PC-3 (cell line): ENCODE measurements at regions not wholly inside any gene's neighbourhood (a gene's known extent, or its start where the extent isn't known, plus 50 kb on each side); places are given as distances from the start of the nearest gene placed in this dataset.

Experiments
- ATAC-seq: fragments of 200-7000 bp; cut with Tn5 transposase; 2 replicates; pipeline ENCODE4 v1.9.1; 2020; ENCODE audit warnings: mild to moderate bottlenecking, moderate library complexity
- BruUV-seq: library from RNA; stranded (reverse); fragments of 400-500 nt; replicated peaks from 2 replicates; lab custom pipeline; 2021; lab: Mats Ljungman, UMichigan
- CTCF ChIA-PET: fragments of 300-600 bp; sonication (Branson Sonifier 250); formaldehyde crosslinking; loops from one replicate; lab custom pipeline; 2022; ENCODE audit warnings: antibody characterized with exemption; lab: Charles Lee
- POLR2A ChIA-PET: fragments of 300-600 bp; sonication (Branson Sonifier 250); formaldehyde crosslinking; loops from one replicate; lab custom pipeline; 2022; ENCODE audit warnings: antibody characterized with exemption; ENCODE audit not compliant: unreplicated experiment; lab: Charles Lee
- DNase-seq: peaks from one replicate; pipeline ENCODE4 v3.0.0-alpha.2; 2015
- H2AFZ ChIP-seq: fragments of 300-600 bp; sonication (generic); 2 replicates; pipeline ENCODE4 v1.6.0; 2016; ENCODE audit warnings: antibody characterized with exemption, low read length
- H3F3A ChIP-seq: fragments of 300-600 bp; sonication (generic); one replicate; pipeline ENCODE4 v1.6.0; 2017; ENCODE audit warnings: antibody characterized with exemption, low read length, control low read depth, mild to moderate bottlenecking; ENCODE audit not compliant: unreplicated experiment
- H3K27ac ChIP-seq: fragments of 300-600 bp; sonication (generic); 2 replicates; pipeline ENCODE4 v1.5.1; 2016; ENCODE audit warnings: mild to moderate bottlenecking, low read length
- H3K27me3 ChIP-seq: fragments of 300-600 bp; sonication (generic); 2 replicates; pipeline ENCODE4 v1.6.1; 2016; ENCODE audit warnings: low read length, mixed read lengths
- H3K36me3 ChIP-seq: fragments of 300-600 bp; sonication (generic); 2 replicates; pipeline ENCODE4 v1.6.1; 2016; ENCODE audit warnings: low read depth, mixed run types, low read length, mixed read lengths
- H3K4me1 ChIP-seq: fragments of 300-600 bp; sonication (generic); 2 replicates; pipeline ENCODE4 v1.5.1; 2016; ENCODE audit warnings: low read length; ENCODE audit not compliant: insufficient read depth
- H3K4me2 ChIP-seq: fragments of 300-600 bp; sonication (generic); 2 replicates; pipeline ENCODE4 v1.6.0; 2016; ENCODE audit warnings: low read length
- H3K4me3 ChIP-seq: fragments of 300-600 bp; sonication (generic); 2 replicates; pipeline ENCODE4 v1.5.1; 2016; ENCODE audit warnings: mild to moderate bottlenecking, low read length, mixed read lengths
- H3K79me2 ChIP-seq: fragments of 300-600 bp; sonication (generic); 2 replicates; pipeline ENCODE4 v1.6.1; 2017; ENCODE audit warnings: low read length, mixed read lengths
- H3K9ac ChIP-seq: fragments of 300-600 bp; sonication (generic); 2 replicates; pipeline ENCODE4 v1.6.0; 2016; ENCODE audit warnings: mild to moderate bottlenecking, low read length
- H3K9me2 ChIP-seq: fragments of 300-600 bp; sonication (generic); replicated peaks from 2 replicates; pipeline ENCODE4 v1.6.1; 2016; ENCODE audit warnings: mixed run types, low read length, mixed read lengths
- H3K9me3 ChIP-seq: fragments of 300-600 bp; sonication (generic); 2 replicates; pipeline ENCODE4 v1.6.1; 2016; ENCODE audit warnings: low read length, mixed read lengths
- H4K20me1 ChIP-seq: fragments of 300-600 bp; sonication (generic); 2 replicates; pipeline ENCODE4 v1.6.1; 2016; ENCODE audit warnings: low read length, mixed read lengths
- CTCF ChIP-seq: fragments of 300-600 bp; sonication (generic); conservative IDR thresholded peaks from 2 replicates; pipeline ENCODE4 v1.5.1; 2017; ENCODE audit warnings: antibody characterized with exemption, low read depth, mild to moderate bottlenecking, low read length
- EZH2 ChIP-seq: fragments of 300-600 bp; sonication (generic); IDR thresholded peaks from one replicate; pipeline ENCODE4 v1.6.1; 2017; ENCODE audit warnings: antibody characterized with exemption, mild to moderate bottlenecking, low read length; ENCODE audit not compliant: unreplicated experiment
- EZH2phosphoT487 ChIP-seq: fragments of 300-600 bp; sonication (generic); IDR thresholded peaks from 2 replicates; pipeline ENCODE4 v1.6.1; 2018; ENCODE audit warnings: mild to moderate bottlenecking, antibody characterized with exemption, low read length, borderline replicate concordance
- intact Hi-C: fragments of 100-400 bp; cut with micrococcal nuclease; formaldehyde crosslinking; loops from 2 replicates; pipeline ENCODE4 v1.9.0; 2023

- DNase-seq, result peak; percentile 42
- H2AFZ ChIP-seq, result no peak overlapping the region
- H3K9me3 ChIP-seq, result no peaks in the 10 kb centered on the region
- no peaks in the 10 kb centered on the region for H3K9me2 ChIP-seq
- H3K27me3 ChIP-seq, result peaks cover 15% of the 10 kb centered on the region; the same call in 1 of the 2 replicates
- H3K79me2 ChIP-seq, result no peaks in the 10 kb centered on the region
- no peaks in the 10 kb centered on the region for H3F3A ChIP-seq
- H3K36me3 ChIP-seq, result no peaks in the 10 kb centered on the region
- H4K20me1 ChIP-seq, result no peaks in the 10 kb centered on the region
- no peak for TF ChIP-seq CTCF
- TF ChIP-seq EZH2phosphoT487, result no peak
- no peak for TF ChIP-seq EZH2
- BruUV-seq, result no TSS peak
- CTCF ChIA-PET, result no interaction called here
- no peak overlapping the region for H3K9ac ChIP-seq
- no peak overlapping the region for H3K4me3 ChIP-seq
- no peak for ATAC-seq
- H3K27ac ChIP-seq, result no peak overlapping the region
- no peak overlapping the region for H3K4me2 ChIP-seq
- POLR2A ChIA-PET, result no interaction called here
- H3K4me1 ChIP-seq, result no peaks in the 10 kb centered on the region
- intact Hi-C loops, result no loop called here
Measured at GRCh38 chr5:136435946-136436543, 70.7 kb upstream of the TRPC7 start.

GRCh38 chr5:136434795-136435194 is 69.5 kb upstream of the TRPC7 start:
- ChIA-PET CTCF (no interaction called here), POLR2A (no interaction called here)
- ATAC-seq (no peak), DNase-seq (no peak)
- Histone ChIP-seq H4K20me1 (no peaks in the 10 kb centered on the region), H3K9ac (no peak overlapping the region), H3K27ac (no peak overlapping the region), H3F3A (no peaks in the 10 kb centered on the region), H3K4me3 (no peak overlapping the region), H2AFZ (no peak overlapping the region), H3K79me2 (no peaks in the 10 kb centered on the region), H3K27me3 (peaks cover 15% of the 10 kb centered on the region; the same call in 1 of the 2 replicates), H3K9me3 (no peaks in the 10 kb centered on the region), H3K36me3 (no peaks in the 10 kb centered on the region), H3K4me1 (no peaks in the 10 kb centered on the region), H3K9me2 (no peaks in the 10 kb centered on the region), H3K4me2 (no peak overlapping the region)
- BruUV-seq, result no TSS peak
- intact Hi-C loops, result no loop called here
- TF ChIP-seq CTCF, result no peak
- no peak for TF ChIP-seq EZH2phosphoT487
- no peak for TF ChIP-seq EZH2

- no peak overlapping the region for H2AFZ ChIP-seq
- H3K36me3 ChIP-seq, result no peaks in the 10 kb centered on the region
- ChIA-PET CTCF (no interaction called here), POLR2A (no interaction called here)
- no peak for DNase-seq
- no peaks in the 10 kb centered on the region for H3K4me1 ChIP-seq
- no TSS peak for BruUV-seq
- H4K20me1 ChIP-seq, result no peaks in the 10 kb centered on the region
- no peaks in the 10 kb centered on the region for H3K9me2 ChIP-seq
- H3K4me3 ChIP-seq, result no peak overlapping the region
- TF ChIP-seq EZH2, result no peak
- TF ChIP-seq CTCF, result no peak
- no peak for TF ChIP-seq EZH2phosphoT487
- intact Hi-C loops, result no loop called here
- no peaks in the 10 kb centered on the region for H3K9me3 ChIP-seq
- H3K4me2 ChIP-seq, result no peak overlapping the region
- no peaks in the 10 kb centered on the region for H3K79me2 ChIP-seq
- no peak overlapping the region for H3K27ac ChIP-seq
- no peaks in the 10 kb centered on the region for H3F3A ChIP-seq
- H3K27me3 ChIP-seq, result peaks cover 15% of the 10 kb centered on the region; the same call in 1 of the 2 replicates
- ATAC-seq, result no peak
- no peak overlapping the region for H3K9ac ChIP-seq
Measured at GRCh38 chr5:136432705-136433104, 67.4 kb upstream of the TRPC7 start.
